ENCODE measurements at regions not wholly inside any gene's neighbourhood (a gene's known extent, or its start where the extent isn't known, plus 50 kb on each side); places are given as distances from the start of the nearest gene placed in this dataset.
"Not testable (repeated sequence)": the region's sequence is repeated elsewhere in the genome, so short reads cannot be mapped to it uniquely, and the experiment has no call there.

GRCh38 chr6:115594891-115595290 lies 465.8 kb downstream of the FRK start:
- no peak overlapping the region for H3K4me3 Mint-ChIP-seq
- H3K27me3 Mint-ChIP-seq, result no peaks in the 10 kb centered on the region
- no peak overlapping the region for H3K27ac Mint-ChIP-seq
- no peaks in the 10 kb centered on the region for H3K4me1 Mint-ChIP-seq
- peaks cover 10% of the 10 kb centered on the region for H3K9me3 Mint-ChIP-seq
- no peaks in the 10 kb centered on the region for H3K36me3 Mint-ChIP-seq

GRCh38 chr6:115592025-115592424 lies 468.7 kb downstream of the FRK start:
- H3K36me3 Mint-ChIP-seq, result no peaks in the 10 kb centered on the region
- H3K27ac Mint-ChIP-seq, result no peak overlapping the region
- no peaks in the 10 kb centered on the region for H3K4me1 Mint-ChIP-seq
- H3K4me3 Mint-ChIP-seq, result no peak overlapping the region
- H3K27me3 Mint-ChIP-seq, result no peaks in the 10 kb centered on the region
- H3K9me3 Mint-ChIP-seq, result peaks cover 10% of the 10 kb centered on the region

GRCh38 chr6:115589072-115589471 lies 471.6 kb downstream of the FRK start:
- peaks cover 14% of the 10 kb centered on the region for H3K9me3 Mint-ChIP-seq
- H3K36me3 Mint-ChIP-seq, H3K27ac Mint-ChIP-seq, H3K27me3 Mint-ChIP-seq, H3K4me3 Mint-ChIP-seq, H3K4me1 Mint-ChIP-seq: not testable (repeated sequence)

- Mint-ChIP-seq H3K4me1 (no peaks in the 10 kb centered on the region), H3K27me3 (no peaks in the 10 kb centered on the region), H3K4me3 (no peak overlapping the region), H3K36me3 (no peaks in the 10 kb centered on the region), H3K9me3 (peaks cover 9% of the 10 kb centered on the region), H3K27ac (no peak overlapping the region)
Measured at GRCh38 chr6:115583290-115583689, 477.4 kb downstream of the FRK start.

- no peaks in the 10 kb centered on the region for H3K27me3 Mint-ChIP-seq
- H3K4me1 Mint-ChIP-seq, result no peaks in the 10 kb centered on the region
- H3K36me3 Mint-ChIP-seq, result no peaks in the 10 kb centered on the region
- H3K4me3 Mint-ChIP-seq, result no peak overlapping the region
- no peak overlapping the region for H3K27ac Mint-ChIP-seq
- H3K9me3 Mint-ChIP-seq, result peaks cover 9% of the 10 kb centered on the region
Measured at GRCh38 chr6:115582386-115582785, 478.3 kb downstream of the FRK start.

GRCh38 chr6:115579565-115579964 lies 481.1 kb downstream of the FRK start:
- H3K36me3 Mint-ChIP-seq, H3K4me1 Mint-ChIP-seq, H3K27me3 Mint-ChIP-seq, H3K4me3 Mint-ChIP-seq, H3K9me3 Mint-ChIP-seq, H3K27ac Mint-ChIP-seq: not testable (repeated sequence)

- H3K36me3 Mint-ChIP-seq, result no peaks in the 10 kb centered on the region
- peaks cover 5% of the 10 kb centered on the region for H3K9me3 Mint-ChIP-seq
- no peaks in the 10 kb centered on the region for H3K27me3 Mint-ChIP-seq
- no peak overlapping the region for H3K4me3 Mint-ChIP-seq
- no peaks in the 10 kb centered on the region for H3K4me1 Mint-ChIP-seq
- H3K27ac Mint-ChIP-seq, result no peak overlapping the region
Measured at GRCh38 chr6:115577270-115577669, 483.4 kb downstream of the FRK start.

GRCh38 chr6:115575285-115575684 lies 485.4 kb downstream of the FRK start:
- Mint-ChIP-seq H3K27ac (no peak overlapping the region), H3K4me3 (no peak overlapping the region), H3K27me3 (no peaks in the 10 kb centered on the region), H3K4me1 (no peaks in the 10 kb centered on the region), H3K9me3 (no peaks in the 10 kb centered on the region), H3K36me3 (no peaks in the 10 kb centered on the region)

GRCh38 chr6:115573861-115574260 lies 486.8 kb downstream of the FRK start:
- Mint-ChIP-seq H3K27me3 (no peaks in the 10 kb centered on the region), H3K4me3 (no peak overlapping the region), H3K4me1 (no peaks in the 10 kb centered on the region), H3K27ac (no peak overlapping the region), H3K36me3 (no peaks in the 10 kb centered on the region), H3K9me3 (peaks cover 2% of the 10 kb centered on the region)

- Mint-ChIP-seq H3K9me3 (peaks cover 3% of the 10 kb centered on the region), H3K27me3 (no peaks in the 10 kb centered on the region), H3K36me3 (no peaks in the 10 kb centered on the region), H3K4me3 (no peak overlapping the region), H3K4me1 (no peaks in the 10 kb centered on the region), H3K27ac (no peak overlapping the region)
Measured at GRCh38 chr6:115570331-115570730, 490.4 kb downstream of the FRK start.

GRCh38 chr6:115554060-115554459 lies 506.6 kb downstream of the FRK start:
- no peaks in the 10 kb centered on the region for H3K36me3 Mint-ChIP-seq
- H3K4me3 Mint-ChIP-seq, result no peak overlapping the region
- no peaks in the 10 kb centered on the region for H3K27me3 Mint-ChIP-seq
- no peak overlapping the region for H3K27ac Mint-ChIP-seq
- H3K9me3 Mint-ChIP-seq, result peaks cover 3% of the 10 kb centered on the region
- H3K4me1 Mint-ChIP-seq, result no peaks in the 10 kb centered on the region

GRCh38 chr6:115551527-115551926 lies 509.2 kb downstream of the FRK start:
- H3K4me1 Mint-ChIP-seq, result no peaks in the 10 kb centered on the region
- no peaks in the 10 kb centered on the region for H3K9me3 Mint-ChIP-seq
- H3K27ac Mint-ChIP-seq, result no peak overlapping the region

GRCh38 chr6:115545672-115545986 lies 515.1 kb downstream of the FRK start:
- H3K9me3 Mint-ChIP-seq, result peaks cover 7% of the 10 kb centered on the region
- no peaks in the 10 kb centered on the region for H3K4me1 Mint-ChIP-seq
- no peak overlapping the region for H3K4me3 Mint-ChIP-seq
- H3K36me3 Mint-ChIP-seq, result no peaks in the 10 kb centered on the region
- H3K27ac Mint-ChIP-seq, result no peak overlapping the region
- no peaks in the 10 kb centered on the region for H3K27me3 Mint-ChIP-seq

More at GRCh38 chr6:115551527-115551926, 509.2 kb downstream of the FRK start:
- H3K4me3 Mint-ChIP-seq, result no peak overlapping the region
- H3K27me3 Mint-ChIP-seq, result no peaks in the 10 kb centered on the region
- no peaks in the 10 kb centered on the region for H3K36me3 Mint-ChIP-seq

GRCh38 chr6:115544765-115545671 lies 515.7 kb downstream of the FRK start:
- no peaks in the 10 kb centered on the region for H3K27me3 Mint-ChIP-seq
- no peak overlapping the region for H3K27ac Mint-ChIP-seq
- no peak overlapping the region for H3K4me3 Mint-ChIP-seq
- peaks cover 7% of the 10 kb centered on the region for H3K9me3 Mint-ChIP-seq
- no peaks in the 10 kb centered on the region for H3K4me1 Mint-ChIP-seq
- no peaks in the 10 kb centered on the region for H3K36me3 Mint-ChIP-seq

GRCh38 chr6:115540077-115540869 lies 520.4 kb downstream of the FRK start:
- Mint-ChIP-seq H3K4me1 (no peaks in the 10 kb centered on the region), H3K27ac (no peak overlapping the region), H3K4me3 (no peak overlapping the region), H3K27me3 (no peaks in the 10 kb centered on the region), H3K9me3 (peaks cover 7% of the 10 kb centered on the region), H3K36me3 (no peaks in the 10 kb centered on the region)

- Mint-ChIP-seq H3K36me3 (no peaks in the 10 kb centered on the region), H3K9me3 (peaks cover 7% of the 10 kb centered on the region), H3K4me3 (no peak overlapping the region), H3K4me1 (no peaks in the 10 kb centered on the region), H3K27me3 (no peaks in the 10 kb centered on the region), H3K27ac (no peak overlapping the region)
Measured at GRCh38 chr6:115539531-115539930, 521.2 kb downstream of the FRK start.

All from activated naive CD4-positive, alpha-beta T cell treated with anti-CD3 and anti-CD28 coated beads, Interleukin-2, amount 50 U/mL, for 24 hours (primary cell).